H1 (cell line): ENCODE measurements at regions not wholly inside any gene's neighbourhood (a gene's known extent, or its start where the extent isn't known, plus 50 kb on each side); places are given as distances from the start of the nearest gene placed in this dataset.

Experiments
- CTCF ChIA-PET: fragments of 300-600 bp; sonication (Branson Sonifier 250); formaldehyde crosslinking; loops from one replicate; lab custom pipeline; 2021; ENCODE audit not compliant: partially characterized antibody; lab: Charles Lee
- POLR2A ChIA-PET: fragments of 300-600 bp; sonication (Branson Sonifier 250); formaldehyde crosslinking; loops from one replicate; lab custom pipeline; 2021; ENCODE audit warnings: inconsistent platforms; ENCODE audit not compliant: partially characterized antibody; lab: Charles Lee
- DNase-seq, 2 experiments: peaks; one replicate each; pipeline versions ENCODE4 v3.0.0 to v3.0.0-alpha.2; 2010 to 2022; ENCODE audit warnings: low spot score in 2 of 2, low read depth in 1 of 2, mixed read lengths in 1 of 2
- FAIRE-seq: peaks from 2 replicates; lab custom pipeline; 2011; peaks lifted over from hg19 to GRCh38; lab: Jason Lieb, UNC
- H2AFZ ChIP-seq: 2 replicates; pipeline ENCODE4 v1.8.1; 2012; ENCODE audit warnings: low read length, inconsistent platforms
- H2AK5ac ChIP-seq: 2 replicates; pipeline ENCODE4 v1.6.1; 2013; ENCODE audit warnings: low read depth, low read length
- H2BK120ac ChIP-seq: replicated peaks from 2 replicates; pipeline ENCODE3; 2013; ENCODE audit warnings: low read depth, low read length, inconsistent platforms
- H2BK12ac ChIP-seq: 2 replicates; pipeline ENCODE4 v1.6.1; 2013; ENCODE audit warnings: low read depth, low read length
- H2BK15ac ChIP-seq: 2 replicates; pipeline ENCODE4 v1.6.1; 2013; ENCODE audit warnings: low read length
- H2BK20ac ChIP-seq: 2 replicates; pipeline ENCODE4 v1.6.1; 2013; ENCODE audit warnings: low read length
- H2BK5ac ChIP-seq: 2 replicates; pipeline ENCODE4 v1.6.1; 2013; ENCODE audit warnings: low read depth, low read length
- H3K14ac ChIP-seq: 2 replicates; pipeline ENCODE4 v1.6.1; 2013; ENCODE audit warnings: inconsistent platforms; ENCODE audit not compliant: insufficient read length
- H3K18ac ChIP-seq: 2 replicates; pipeline ENCODE4 v1.6.1; 2013; ENCODE audit warnings: low read length; ENCODE audit errors: extremely low read depth
- H3K23ac ChIP-seq: 2 replicates; pipeline ENCODE4 v1.6.1; 2013; ENCODE audit warnings: inconsistent platforms; ENCODE audit not compliant: insufficient read length
- H3K23me2 ChIP-seq: 2 replicates; pipeline ENCODE4 v1.6.1; 2013; ENCODE audit warnings: low read depth, low read length
- H3K27ac ChIP-seq: 2 replicates; pipeline ENCODE4 v1.6.1; 2011; ENCODE audit warnings: low read depth, low read length, inconsistent platforms
- H3K27me3 ChIP-seq, 4 experiments: replicated peaks in 1 of 4; 1 replicate in 1 of 4; 2 replicates in 3 of 4; pipeline versions ENCODE4 v1.6.1 to v1.8.1; 2011 to 2013; ENCODE audit warnings: low read length in 3 of 4, mild to moderate bottlenecking in 3 of 4, inconsistent platforms in 2 of 4, mixed read lengths in 2 of 4, moderate library complexity in 1 of 4; ENCODE audit not compliant: control insufficient read depth in 3 of 4, insufficient read depth in 3 of 4; ENCODE audit errors: extremely low read depth in 1 of 4
- H3K36me3 ChIP-seq, 4 experiments: 2 replicates each; pipeline versions ENCODE4 v1.6.1 to v1.8.1; 2011 to 2013; ENCODE audit warnings: mild to moderate bottlenecking in 4 of 4, low read length in 3 of 4, moderate library complexity in 2 of 4, control low read depth in 1 of 4, inconsistent platforms in 1 of 4; ENCODE audit not compliant: insufficient read depth in 4 of 4, control insufficient read depth in 2 of 4
- H3K4ac ChIP-seq: replicated peaks from 2 replicates; pipeline ENCODE3; 2013; ENCODE audit warnings: low read length, low read depth, mixed read lengths, inconsistent platforms; ENCODE audit not compliant: insufficient read length
- H3K4me1 ChIP-seq, 4 experiments: replicated peaks in 1 of 4; 1 replicate in 1 of 4; 2 replicates in 3 of 4; pipeline versions ENCODE4 v1.6.1 to v1.8.1; 2011 to 2013; ENCODE audit warnings: low read length in 3 of 4, inconsistent platforms in 2 of 4, mixed read lengths in 1 of 4; ENCODE audit not compliant: insufficient read depth in 4 of 4, control insufficient read depth in 3 of 4
- H3K4me2 ChIP-seq, 2 experiments: 2 replicates each; pipeline versions ENCODE4 v1.6.1 to v1.8.1; 2011 to 2013; ENCODE audit warnings: low read depth in 2 of 2, low read length in 2 of 2, control low read depth in 1 of 2, inconsistent platforms in 1 of 2, mild to moderate bottlenecking in 1 of 2; ENCODE audit not compliant: insufficient read depth in 1 of 2
- H3K4me3 ChIP-seq, 4 experiments: fragments of 200-600, 300-600 bp in 1 of 4; sonication (generic), shearing (Covaris generic), sonication (Bioruptor Twin) in 1 of 4; 2 replicates each; pipeline versions ENCODE4 v1.5.1 to v1.8.1; 2011 to 2016; ENCODE audit warnings: low read length in 4 of 4, low read depth in 3 of 4, control low read depth in 2 of 4, inconsistent platforms in 2 of 4, mild to moderate bottlenecking in 2 of 4, mixed read lengths in 1 of 4, moderate library complexity in 1 of 4; ENCODE audit not compliant: insufficient read depth in 2 of 4; ENCODE audit errors: extremely low read depth in 1 of 4
- H3K56ac ChIP-seq: replicated peaks from 2 replicates; pipeline ENCODE3; 2013; ENCODE audit warnings: low read depth, mild to moderate bottlenecking, mixed read lengths, low read length, inconsistent platforms; ENCODE audit not compliant: insufficient read length
- H3K79me1 ChIP-seq: 2 replicates; pipeline ENCODE4 v1.6.1; 2013; ENCODE audit warnings: low read depth, low read length, control low read depth
- H3K79me2 ChIP-seq, 2 experiments: 2 replicates each; pipeline versions ENCODE4 v1.6.1 to v1.8.1; 2012 to 2013; ENCODE audit warnings: low read length in 2 of 2, mild to moderate bottlenecking in 2 of 2, inconsistent platforms in 1 of 2; ENCODE audit not compliant: insufficient read depth in 2 of 2, control insufficient read depth in 1 of 2
- H3K9ac ChIP-seq, 4 experiments: replicated peaks in 1 of 4; 1 replicate in 1 of 4; 2 replicates in 3 of 4; pipeline versions ENCODE4 v1.6.1 to v1.8.1; 2011 to 2013; ENCODE audit warnings: low read depth in 3 of 4, low read length in 3 of 4, control low read depth in 2 of 4, mild to moderate bottlenecking in 2 of 4, moderate library complexity in 2 of 4, inconsistent platforms in 1 of 4; ENCODE audit errors: extremely low read depth in 1 of 4
- H3K9me3 ChIP-seq, 2 experiments: 2 replicates each; pipeline versions ENCODE4 v1.6.1 to v1.8.1; 2012 to 2013; ENCODE audit warnings: mild to moderate bottlenecking in 2 of 2, moderate library complexity in 2 of 2, control low read depth in 1 of 2, inconsistent platforms in 1 of 2, low read depth in 1 of 2, low read length in 1 of 2, mixed read lengths in 1 of 2; ENCODE audit not compliant: insufficient read depth in 2 of 2
- H4K20me1 ChIP-seq, 2 experiments: replicated peaks in 1 of 2; 2 replicates each; pipeline versions ENCODE3 to v1.8.1; 2011 to 2013; ENCODE audit warnings: inconsistent platforms in 2 of 2, low read length in 2 of 2, mild to moderate bottlenecking in 1 of 2; ENCODE audit not compliant: insufficient read depth in 2 of 2, control insufficient read depth in 1 of 2
- H4K5ac ChIP-seq: 2 replicates; pipeline ENCODE4 v1.6.1; 2013; ENCODE audit warnings: low read length, low read depth, mixed read lengths, inconsistent platforms; ENCODE audit not compliant: insufficient read length
- H4K8ac ChIP-seq: 2 replicates; pipeline ENCODE4 v1.8.0; 2013; ENCODE audit warnings: mild to moderate bottlenecking, moderate library complexity, low read length, inconsistent platforms; ENCODE audit not compliant: insufficient read depth; ENCODE audit errors: extremely low read depth
- H4K91ac ChIP-seq: replicated peaks from 2 replicates; pipeline ENCODE3; 2013; ENCODE audit warnings: low read length, mixed read lengths, inconsistent platforms; ENCODE audit not compliant: insufficient read length
- SP4 ChIP-seq: IDR thresholded peaks from 2 replicates; pipeline ENCODE4 v1.6.1; 2012; ENCODE audit warnings: low read length, inconsistent platforms
- WGBS, 2 experiments: shearing (Covaris generic) in 1 of 2; methylation state at CpG; one replicate each; pipeline versions ENCODE4 v1.1.6 to v1.1.7; 2013 to 2015; ENCODE audit warnings: low lambda C conversion rate in 2 of 2, mixed read lengths in 2 of 2, inconsistent platforms in 1 of 2, low coverage in 1 of 2, missing lambda C conversion rate in 1 of 2; ENCODE audit not compliant: insufficient replicate concordance in 2 of 2, insufficient coverage in 1 of 2, insufficient read length in 1 of 2; ENCODE audit errors: extremely low coverage in 1 of 2, missing lambda C conversion rate in 1 of 2; 5-methylcytosine and 5-hydroxymethylcytosine counted together

GRCh38 chr9:82583524-82583923 lies 479.4 kb downstream of the RASEF start:
- Histone ChIP-seq H4K8ac (no peak overlapping the region), H3K18ac (no peak overlapping the region), H3K23ac (no peak overlapping the region), H4K20me1 (no peaks in the 10 kb centered on the region), H3K79me2 (no peaks in the 10 kb centered on the region), H3K9me3 (no peaks in the 10 kb centered on the region), H3K27me3 (no peaks in the 10 kb centered on the region), H4K91ac (no peak overlapping the region), H3K79me1 (no peaks in the 10 kb centered on the region), H2BK12ac (no peak overlapping the region), H3K14ac (no peak overlapping the region), H2BK20ac (no peak overlapping the region), H3K23me2 (no peaks in the 10 kb centered on the region), H3K27ac (no peak overlapping the region), H2BK5ac (no peak overlapping the region), H3K4me3 (no peak overlapping the region), H3K9ac (no peak overlapping the region), H3K36me3 (no peaks in the 10 kb centered on the region; a peak in 1 of 8 replicates), H2BK15ac (no peak overlapping the region), H3K4me1 (no peaks in the 10 kb centered on the region), H2AFZ (no peak overlapping the region), H3K56ac (no peak overlapping the region), H2BK120ac (no peak overlapping the region), H2AK5ac (no peak overlapping the region), H4K5ac (no peak overlapping the region), H3K4ac (no peak overlapping the region), H3K4me2 (no peak overlapping the region)
- no peak for TF ChIP-seq SP4
- FAIRE-seq (no peak), DNase-seq (no peak)
- POLR2A ChIA-PET = no interaction called here
- CTCF ChIA-PET = no interaction called here
- WGBS, 2 experiments = 86% methylated on average over 7 of the region's 7 CpGs; no CpG with 5 or more reads in 1 of the 2 experiments
